Neural cell (in vitro differentiated cells): ENCODE measurements at regions not wholly inside any gene's neighbourhood (a gene's known extent, or its start where the extent isn't known, plus 50 kb on each side); places are given as distances from the start of the nearest gene placed in this dataset.

ENCODE experiments used
- H2AFZ ChIP-seq: fragments of 200-600, 300-800 bp; sonication (generic), shearing (Covaris generic); 2 replicates; pipeline ENCODE4 v1.6.0; 2014; ENCODE audit warnings: low read depth, mild to moderate bottlenecking, antibody characterized with exemption, low read length, moderate library complexity
- H3F3A ChIP-seq: fragments of 200-600 bp; shearing (Covaris generic); 2 replicates; pipeline ENCODE4 v1.6.1; 2016; ENCODE audit warnings: mild to moderate bottlenecking, moderate library complexity, mixed read lengths, antibody characterized with exemption, low read length; ENCODE audit not compliant: insufficient read depth, poor library complexity, severe bottlenecking
- H3K27ac ChIP-seq: fragments of 200-600, 300-800 bp; sonication (generic), shearing (Covaris generic); 2 replicates; pipeline ENCODE4 v1.5.1; 2014; ENCODE audit warnings: mild to moderate bottlenecking, low read length, moderate library complexity
- H3K27me3 ChIP-seq: fragments of 300-800, 200-600 bp; sonication (generic), shearing (Covaris generic); 2 replicates; pipeline ENCODE4 v1.6.0; 2014; ENCODE audit warnings: mild to moderate bottlenecking, low read depth, low read length, moderate library complexity; ENCODE audit not compliant: insufficient read depth
- H3K36me3 ChIP-seq: fragments of 300-800, 200-600 bp; sonication (generic), shearing (Covaris generic); 2 replicates; pipeline ENCODE4 v1.5.1; 2014; ENCODE audit warnings: mild to moderate bottlenecking, antibody characterized with exemption, low read length, moderate library complexity; ENCODE audit not compliant: insufficient read depth
- H3K4me2 ChIP-seq: fragments of 300-800, 200-600 bp; sonication (generic), shearing (Covaris generic); 2 replicates; pipeline ENCODE4 v1.6.0; 2014; ENCODE audit warnings: mild to moderate bottlenecking, low read length
- H3K4me3 ChIP-seq: fragments of 300-800, 200-600 bp; sonication (generic), shearing (Covaris generic); 2 replicates; pipeline ENCODE4 v1.5.1; 2014; ENCODE audit warnings: mild to moderate bottlenecking, low read length, moderate library complexity
- H3K79me2 ChIP-seq: fragments of 200-600 bp; shearing (Covaris generic); replicated peaks from 2 replicates; pipeline ENCODE4 v1.6.0; 2014; ENCODE audit warnings: mild to moderate bottlenecking, low read length, moderate library complexity; ENCODE audit not compliant: insufficient read depth
- H3K9ac ChIP-seq: fragments of 300-800, 200-600 bp; sonication (generic), shearing (Covaris generic); 2 replicates; pipeline ENCODE4 v1.6.1; 2016; ENCODE audit warnings: mild to moderate bottlenecking, low read length, mixed read lengths
- H3K9me2 ChIP-seq: fragments of 200-600 bp; shearing (Covaris generic); 2 replicates; pipeline ENCODE4 v1.6.1; 2016; ENCODE audit warnings: mild to moderate bottlenecking, low read length, mixed read lengths; ENCODE audit not compliant: insufficient read depth
- H3K9me3 ChIP-seq: fragments of 200-600, 300-800 bp; sonication (generic), shearing (Covaris generic); 2 replicates; pipeline ENCODE4 v1.6.1; 2016; ENCODE audit warnings: mild to moderate bottlenecking, mixed run types, low read length, moderate library complexity, mixed read lengths
- H4K20me1 ChIP-seq: fragments of 200-600 bp; shearing (Covaris generic); 2 replicates; pipeline ENCODE4 v1.6.1; 2016; ENCODE audit warnings: mild to moderate bottlenecking, mixed run types; ENCODE audit not compliant: insufficient read depth
- CTCF ChIP-seq: fragments of 450-650 bp; IDR thresholded peaks from 2 replicates; pipeline ENCODE4 v1.5.1; 2014; ENCODE audit warnings: antibody characterized with exemption, mild to moderate bottlenecking, moderate library complexity; ENCODE audit not compliant: poor library complexity, severe bottlenecking
- EZH2 ChIP-seq: fragments of 200-600, 300-800 bp; shearing (Covaris generic), sonication (generic); IDR thresholded peaks from 2 replicates; pipeline ENCODE4 v1.6.1; 2014; ENCODE audit warnings: antibody characterized with exemption, low read length, borderline replicate concordance, mild to moderate bottlenecking; ENCODE audit not compliant: insufficient read depth, poor library complexity, severe bottlenecking
- MXI1 ChIP-seq: fragments of 450-650 bp; conservative IDR thresholded peaks from 2 replicates; pipeline ENCODE4 v1.6.1; 2014; ENCODE audit warnings: antibody characterized with exemption, mild to moderate bottlenecking; ENCODE audit not compliant: poor library complexity, severe bottlenecking
- POLR2AphosphoS5 ChIP-seq: IDR thresholded peaks from 2 replicates; pipeline ENCODE4 v1.6.1; 2012
- RAD21 ChIP-seq: fragments of 450-650 bp; conservative IDR thresholded peaks from 2 replicates; pipeline ENCODE4 v1.6.1; 2014; ENCODE audit warnings: antibody characterized with exemption, mild to moderate bottlenecking, moderate library complexity
- REST ChIP-seq: IDR thresholded peaks from 2 replicates; pipeline ENCODE4 v1.6.1; 2012; ENCODE audit warnings: borderline replicate concordance
- SMC3 ChIP-seq: fragments of 450-650 bp; conservative IDR thresholded peaks from 2 replicates; pipeline ENCODE4 v1.6.1; 2014; ENCODE audit warnings: antibody characterized with exemption, mild to moderate bottlenecking, moderate library complexity; ENCODE audit not compliant: poor library complexity
- TAF1 ChIP-seq: IDR thresholded peaks from 2 replicates; pipeline ENCODE4 v1.6.1; 2012; ENCODE audit warnings: low read depth

- H3K79me2 ChIP-seq = no peaks in the 10 kb centered on the region
- H3K4me2 ChIP-seq = no peak overlapping the region
- H3K4me3 ChIP-seq = no peak overlapping the region
- no peaks in the 10 kb centered on the region for H4K20me1 ChIP-seq
- H3K9me3 ChIP-seq = no peaks in the 10 kb centered on the region
- no peaks in the 10 kb centered on the region for H3K9me2 ChIP-seq
- no peak overlapping the region for H3K27ac ChIP-seq
- H3K27me3 ChIP-seq = no peaks in the 10 kb centered on the region
- H3K36me3 ChIP-seq = no peaks in the 10 kb centered on the region
- H2AFZ ChIP-seq = no peak overlapping the region
- TF ChIP-seq SMC3 = no peak
- no peak overlapping the region for H3K9ac ChIP-seq
- no peaks in the 10 kb centered on the region for H3F3A ChIP-seq
Observed at GRCh38 chr2:129329574-129329973, 649.9 kb upstream of the RAB6C start.

GRCh38 chr2:129330504-129330903, 649.0 kb upstream of the RAB6C start:
- Histone ChIP-seq H2AFZ (no peak overlapping the region), H3K36me3 (no peaks in the 10 kb centered on the region), H3K79me2 (no peaks in the 10 kb centered on the region), H3K4me3 (no peak overlapping the region), H3K9me3 (no peaks in the 10 kb centered on the region), H3K27me3 (no peaks in the 10 kb centered on the region), H3K27ac (no peak overlapping the region), H3K9ac (no peak overlapping the region), H3F3A (no peaks in the 10 kb centered on the region), H4K20me1 (no peaks in the 10 kb centered on the region), H3K9me2 (no peaks in the 10 kb centered on the region), H3K4me2 (no peak overlapping the region)
- no peak for TF ChIP-seq SMC3
- TF ChIP-seq TAF1 = no peak
- no peak for TF ChIP-seq REST
- no peak for TF ChIP-seq MXI1
- no peak for TF ChIP-seq EZH2
- TF ChIP-seq POLR2AphosphoS5 = no peak
- no peak for TF ChIP-seq RAD21
- TF ChIP-seq CTCF = no peak

GRCh38 chr2:129331638-129332037, 647.8 kb upstream of the RAB6C start:
- no peaks in the 10 kb centered on the region for H3K79me2 ChIP-seq
- no peak overlapping the region for H2AFZ ChIP-seq
- no peaks in the 10 kb centered on the region for H3K9me3 ChIP-seq
- H3K9me2 ChIP-seq = no peaks in the 10 kb centered on the region
- no peaks in the 10 kb centered on the region for H3K36me3 ChIP-seq
- no peaks in the 10 kb centered on the region for H3K27me3 ChIP-seq
- no peaks in the 10 kb centered on the region for H4K20me1 ChIP-seq
- H3K9ac ChIP-seq = no peak overlapping the region
- no peak overlapping the region for H3K27ac ChIP-seq
- H3K4me2 ChIP-seq = no peak overlapping the region
- no peak for TF ChIP-seq RAD21
- no peak overlapping the region for H3K4me3 ChIP-seq
- H3F3A ChIP-seq = no peaks in the 10 kb centered on the region
